GM18511 (cell line): ENCODE measurements at regions not wholly inside any gene's neighbourhood (a gene's known extent, or its start where the extent isn't known, plus 50 kb on each side); places are given as distances from the start of the nearest gene placed in this dataset.

Source experiments
- ATAC-seq: cut with Tn5 transposase; IDR thresholded peaks from one replicate; pipeline ENCODE4 v1.9.1; 2021; ENCODE audit warnings: mild to moderate bottlenecking, moderate library complexity; ENCODE audit not compliant: unreplicated experiment

- no peak for ATAC-seq
Observed at GRCh38 chr4:66097218-66097617, 426.9 kb upstream of the EPHA5 start.

GRCh38 chr4:66095065-66095464, 424.8 kb upstream of the EPHA5 start:
- no peak for ATAC-seq

GRCh38 chr4:66094070-66094469, 423.8 kb upstream of the EPHA5 start:
- no peak for ATAC-seq

DNA sequence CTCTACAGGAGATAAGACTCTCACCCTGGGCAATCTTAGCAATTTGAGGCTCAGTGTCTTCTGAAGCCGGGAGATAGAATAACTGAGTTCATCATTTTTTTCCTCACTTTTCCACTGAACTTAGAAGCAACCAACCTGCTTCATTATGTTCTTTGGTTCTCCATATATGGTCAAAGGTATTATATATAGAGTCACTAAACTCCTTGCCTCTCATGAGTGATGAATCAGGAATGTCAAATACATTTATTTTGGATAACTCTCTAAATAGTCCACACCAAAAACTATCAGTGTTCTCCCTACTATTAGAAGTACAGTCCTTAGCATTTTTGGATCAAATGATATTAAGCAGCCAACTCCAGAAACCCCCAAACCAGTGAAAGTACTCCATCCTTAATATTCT, 421.5 kb upstream of the EPHA5 start:
- no peak for ATAC-seq

DNA sequence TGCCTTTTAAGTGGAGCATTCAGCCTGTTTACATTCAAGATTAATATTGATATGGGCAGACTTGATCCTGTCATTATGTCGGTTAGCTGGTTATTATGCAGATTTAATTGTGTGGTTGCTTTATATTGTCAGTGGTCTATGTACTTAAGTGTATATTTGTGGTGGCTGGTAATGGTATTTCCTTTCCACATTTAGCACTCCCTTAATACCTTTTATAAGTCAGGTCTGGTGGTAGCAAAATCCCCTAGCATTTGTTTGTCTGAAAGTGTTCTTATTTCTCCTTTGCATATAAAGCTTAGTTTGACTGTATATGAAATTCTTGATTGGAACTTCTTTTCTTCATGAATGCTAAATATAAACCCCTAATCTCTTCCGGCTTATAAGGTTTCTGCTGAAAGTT, 403.7 kb upstream of the EPHA5 start:
- no peak for ATAC-seq

GRCh38 chr4:66071911-66072310, 401.6 kb upstream of the EPHA5 start:
- no peak for ATAC-seq

- no peak for ATAC-seq
Observed at GRCh38 chr4:66062921-66063320, 392.6 kb upstream of the EPHA5 start.

DNA sequence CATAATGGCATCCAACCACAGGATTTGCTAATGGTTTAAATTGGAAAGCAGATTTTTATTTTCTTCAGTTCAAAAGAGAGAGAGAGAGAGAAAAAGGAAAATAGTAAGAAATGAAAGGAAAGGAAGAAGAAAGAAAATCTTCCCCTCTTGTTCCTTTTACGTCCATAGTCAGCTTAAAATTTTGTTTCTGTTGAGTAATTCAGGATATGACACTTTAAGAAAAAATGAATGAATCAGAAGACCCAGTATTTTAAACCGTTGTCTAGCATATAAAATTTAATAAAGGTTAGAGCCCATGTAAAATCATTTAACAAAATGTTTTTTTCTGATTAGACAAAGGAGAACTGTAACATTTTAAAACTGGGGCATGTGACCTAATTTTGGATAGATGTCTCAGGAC, 391.8 kb upstream of the EPHA5 start:
- ATAC-seq = no peak

DNA sequence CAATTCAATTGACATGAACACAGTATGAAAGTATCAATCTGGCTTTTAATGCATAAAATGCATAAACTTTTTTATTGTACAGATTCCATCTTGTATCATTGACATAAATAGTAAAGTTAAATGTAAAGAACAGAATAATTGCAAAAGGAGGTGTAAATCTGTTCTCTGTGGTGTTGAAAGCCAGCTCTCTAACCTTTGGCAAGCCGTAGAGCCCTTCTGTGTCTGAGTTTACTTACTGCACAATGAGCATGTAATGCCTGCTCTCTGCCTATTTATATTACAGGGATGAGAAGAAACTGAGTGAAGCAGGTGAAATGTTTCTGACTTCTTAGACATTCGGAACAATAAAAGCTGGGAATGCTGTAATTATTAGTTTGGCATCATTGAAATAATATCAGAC, 389.3 kb upstream of the EPHA5 start:
- no peak for ATAC-seq

GRCh38 chr4:66059136-66059535, 388.8 kb upstream of the EPHA5 start:
- no peak for ATAC-seq

GRCh38 chr4:66055999-66056398, 385.7 kb upstream of the EPHA5 start:
- no peak for ATAC-seq

GRCh38 chr4:66052426-66052825, 382.1 kb upstream of the EPHA5 start:
- no peak for ATAC-seq

GRCh38 chr4:66048861-66049260, 378.6 kb upstream of the EPHA5 start:
- ATAC-seq = no peak

GRCh38 chr4:66045913-66046312, 375.6 kb upstream of the EPHA5 start:
- ATAC-seq = no peak

DNA sequence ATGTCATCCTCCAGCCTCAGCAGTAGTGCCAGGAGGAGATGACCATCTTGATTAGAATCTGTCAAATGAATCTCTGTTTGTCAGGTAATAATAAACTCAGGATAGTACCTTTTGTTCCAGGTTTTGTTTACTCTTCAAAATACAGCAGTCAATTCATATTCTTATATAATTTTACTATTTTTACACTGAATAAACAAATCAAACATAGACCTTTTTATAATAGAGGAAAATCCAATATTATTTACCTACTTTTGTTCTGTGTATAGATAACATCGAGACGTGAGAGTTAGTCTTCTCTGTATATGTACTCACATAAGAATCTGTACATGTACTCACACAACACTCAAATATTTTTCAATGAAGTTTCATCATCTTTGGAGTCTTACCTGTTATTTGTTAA, 365.4 kb upstream of the EPHA5 start:
- ATAC-seq = no peak

GRCh38 chr4:66034671-66035070, 364.4 kb upstream of the EPHA5 start:
- ATAC-seq = no peak

DNA sequence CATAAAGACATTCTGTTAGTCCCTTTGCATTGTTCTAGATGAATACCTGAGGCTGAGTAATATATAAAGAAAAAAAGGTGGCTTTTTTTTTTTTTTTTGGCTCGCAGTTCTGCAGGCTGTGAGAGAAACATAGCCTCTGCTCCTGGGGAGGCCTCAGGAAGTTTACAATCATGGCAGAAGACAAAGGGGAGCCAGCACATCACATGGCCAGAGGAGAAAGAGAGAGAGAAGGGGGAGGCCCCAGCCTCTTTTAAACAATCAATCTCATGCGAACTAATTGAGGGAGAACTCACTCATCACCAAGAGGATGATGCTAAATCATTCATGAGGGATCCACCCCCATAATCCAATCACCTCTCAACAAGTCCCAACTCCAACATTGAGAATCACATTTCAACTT, 364.0 kb upstream of the EPHA5 start:
- no peak for ATAC-seq

DNA sequence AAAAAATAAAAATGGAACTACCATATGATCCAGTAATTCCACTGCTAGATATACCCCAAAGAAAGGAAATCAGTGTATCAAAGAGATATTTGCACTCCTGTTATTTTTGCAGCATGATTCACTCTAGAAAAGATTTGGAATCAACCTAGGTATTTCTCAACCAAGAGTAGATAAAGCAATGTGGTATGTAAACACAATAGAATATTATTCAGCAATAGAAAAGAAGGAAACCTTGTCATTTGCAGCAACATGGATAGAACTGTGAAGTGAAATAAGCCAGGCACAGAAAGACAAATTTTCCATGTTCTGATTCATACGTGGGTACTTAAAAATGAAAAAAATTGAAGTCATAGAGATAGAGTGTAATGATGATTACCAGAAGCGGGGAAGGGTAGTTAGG, 362.3 kb upstream of the EPHA5 start:
- no peak for ATAC-seq

DNA sequence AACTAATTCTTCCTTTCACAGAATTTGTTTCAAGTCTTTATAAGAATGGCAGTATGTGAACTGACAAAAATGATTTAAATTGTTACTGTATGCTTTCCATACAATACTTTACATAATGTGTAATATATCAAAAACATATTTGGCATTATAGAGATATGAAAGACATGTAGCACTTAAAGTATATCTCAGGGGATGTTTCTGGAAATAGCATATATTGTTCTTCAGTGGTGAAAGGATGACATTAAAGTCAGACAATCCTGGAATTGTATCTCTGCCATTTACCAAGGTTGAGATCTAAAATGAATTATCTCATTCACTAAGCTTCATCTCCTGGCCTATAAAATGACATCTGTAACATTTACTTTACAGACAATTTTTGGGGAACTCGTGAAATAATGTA, 358.4 kb upstream of the EPHA5 start:
- ATAC-seq = no peak

DNA sequence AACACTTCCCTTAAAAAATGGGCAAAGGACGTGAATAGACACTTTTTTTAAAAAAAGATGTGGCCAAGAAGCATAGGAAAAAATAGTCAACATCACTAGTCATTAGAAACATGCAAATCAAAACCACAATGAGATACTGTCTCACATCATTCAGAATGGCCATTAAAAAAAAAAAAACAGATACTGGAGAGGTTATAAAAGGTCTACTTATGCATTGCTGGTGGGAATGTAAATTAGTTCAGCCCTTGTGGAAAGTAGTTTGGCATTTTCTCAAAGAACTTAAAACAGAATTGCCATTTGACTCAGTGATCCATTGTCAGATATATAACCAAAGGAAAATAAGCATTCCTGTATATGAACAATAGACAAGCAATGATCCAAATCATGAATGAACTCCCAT, 352.8 kb upstream of the EPHA5 start:
- no peak for ATAC-seq

GRCh38 chr4:66017671-66018070, 347.4 kb upstream of the EPHA5 start:
- no peak for ATAC-seq

GRCh38 chr4:66016240-66016639, 346.0 kb upstream of the EPHA5 start:
- no peak for ATAC-seq

DNA sequence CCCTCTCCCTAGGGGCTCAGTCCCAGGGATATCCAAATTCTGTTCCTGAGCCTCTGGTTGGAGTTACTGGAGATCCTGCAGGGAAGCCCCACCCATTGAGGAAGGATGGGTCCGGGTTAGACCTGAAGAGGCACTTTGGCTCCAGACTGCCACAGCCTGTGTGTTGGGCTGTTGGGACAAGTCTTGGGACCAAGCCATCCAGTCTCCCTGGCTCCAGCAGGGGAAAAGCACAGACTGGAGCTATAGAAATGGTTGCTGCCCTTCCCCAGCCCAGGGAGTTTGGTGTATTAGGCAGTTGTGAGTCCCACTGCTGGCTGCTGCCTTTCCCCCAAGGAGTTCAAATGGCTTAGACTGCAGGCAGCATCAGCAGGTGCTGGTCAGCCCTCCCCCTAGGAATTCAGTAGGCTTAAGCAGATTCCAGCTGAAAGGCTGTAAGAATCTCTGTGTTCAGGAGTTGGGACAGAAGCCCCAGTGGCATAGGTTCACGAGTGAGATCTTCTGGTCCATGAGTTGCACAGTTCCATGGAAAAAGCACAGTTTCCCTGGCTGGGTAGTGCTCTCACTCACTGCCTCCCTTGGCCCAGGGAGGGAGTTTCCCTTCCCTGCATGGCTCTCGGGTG, 344.0 kb upstream of the EPHA5 start:
- ATAC-seq = no peak
